DMS114 treated with DMSO at 0.1 percent for 48 hours (cell line): ENCODE measurements at regions not wholly inside any gene's neighbourhood (a gene's known extent, or its start where the extent isn't known, plus 50 kb on each side); places are given as distances from the start of the nearest gene placed in this dataset.

Source experiments
- DNase-seq: peaks from one replicate; lab custom pipeline; 2025; ENCODE audit not compliant: unreplicated experiment; lab: John Stamatoyannopoulos, UW

DNA sequence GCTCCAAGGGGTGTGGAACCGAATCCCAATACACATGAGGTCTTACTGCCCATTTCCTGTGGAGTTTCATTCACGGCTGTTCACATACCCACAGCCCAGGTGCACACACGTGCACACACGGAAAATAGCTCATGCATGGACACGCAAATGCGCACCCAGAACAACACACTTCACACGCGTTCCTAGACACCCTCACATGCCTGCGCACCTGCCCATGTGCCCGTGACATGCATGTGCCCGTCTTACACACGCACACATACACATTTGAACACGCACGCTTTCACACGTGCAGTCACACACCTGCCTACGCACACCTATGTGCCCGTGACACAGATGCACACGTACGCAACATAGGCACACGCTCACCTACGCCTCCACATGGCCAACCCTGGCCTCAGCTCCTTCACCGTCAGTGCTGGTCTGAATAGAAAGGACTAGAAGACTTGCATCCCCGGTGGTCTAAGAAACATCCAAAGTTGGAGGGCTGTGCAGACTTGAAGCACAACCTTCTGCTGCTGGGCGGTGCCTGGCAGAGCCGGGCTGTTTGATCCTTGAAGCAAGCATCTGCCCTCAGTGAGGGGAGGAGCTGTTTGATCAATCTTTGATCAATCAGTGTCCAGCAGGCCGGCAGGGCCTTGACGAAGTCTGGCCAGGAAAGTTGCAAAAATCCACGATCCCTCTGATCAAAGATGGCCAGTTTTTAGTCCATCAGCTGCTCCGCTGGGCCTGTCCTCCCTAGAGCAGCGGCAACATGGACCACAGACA, 164.7 kb downstream of the OLFM1 start:
- no peak for DNase-seq

GRCh38 chr9:135252980-135253304, 165.5 kb downstream of the OLFM1 start:
- DNase-seq = no peak

DNA sequence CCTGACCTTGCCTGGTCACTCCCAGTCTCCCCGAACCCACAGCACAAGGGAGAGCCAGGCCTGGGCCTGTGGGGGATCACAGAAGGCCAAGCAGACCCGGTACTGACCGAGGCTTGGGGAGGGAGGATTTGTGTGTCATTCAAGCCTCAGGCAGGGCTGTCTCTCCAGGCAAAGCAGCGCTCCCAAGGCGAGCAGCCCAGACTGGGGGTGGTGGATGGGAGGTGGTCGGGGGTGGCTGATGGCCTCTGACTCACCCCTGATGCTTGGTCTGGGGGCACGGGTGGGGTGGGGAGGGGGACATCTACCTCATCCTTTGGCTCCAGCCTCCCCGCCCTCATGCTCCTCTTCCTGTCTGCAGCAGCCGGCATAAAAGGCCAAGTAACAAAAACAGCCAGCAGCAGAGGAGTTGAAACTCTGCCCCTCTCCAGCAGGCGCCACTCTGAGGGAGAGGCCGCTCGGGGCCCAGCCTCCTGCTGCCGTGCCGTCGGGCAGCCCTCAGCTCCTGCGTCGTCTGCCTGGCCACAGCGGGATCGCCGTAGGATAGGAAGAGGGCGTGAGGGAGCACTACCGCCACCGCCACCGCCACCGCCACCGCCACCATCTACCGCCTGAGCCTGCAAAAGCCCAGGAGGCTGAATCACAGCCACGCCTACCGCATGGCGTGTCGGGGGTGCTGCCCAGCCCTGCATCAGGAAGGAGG, 166.0 kb downstream of the OLFM1 start:
- DNase-seq = no peak

GRCh38 chr9:135254176-135255032, 166.9 kb downstream of the OLFM1 start:
- no peak for DNase-seq

DNA sequence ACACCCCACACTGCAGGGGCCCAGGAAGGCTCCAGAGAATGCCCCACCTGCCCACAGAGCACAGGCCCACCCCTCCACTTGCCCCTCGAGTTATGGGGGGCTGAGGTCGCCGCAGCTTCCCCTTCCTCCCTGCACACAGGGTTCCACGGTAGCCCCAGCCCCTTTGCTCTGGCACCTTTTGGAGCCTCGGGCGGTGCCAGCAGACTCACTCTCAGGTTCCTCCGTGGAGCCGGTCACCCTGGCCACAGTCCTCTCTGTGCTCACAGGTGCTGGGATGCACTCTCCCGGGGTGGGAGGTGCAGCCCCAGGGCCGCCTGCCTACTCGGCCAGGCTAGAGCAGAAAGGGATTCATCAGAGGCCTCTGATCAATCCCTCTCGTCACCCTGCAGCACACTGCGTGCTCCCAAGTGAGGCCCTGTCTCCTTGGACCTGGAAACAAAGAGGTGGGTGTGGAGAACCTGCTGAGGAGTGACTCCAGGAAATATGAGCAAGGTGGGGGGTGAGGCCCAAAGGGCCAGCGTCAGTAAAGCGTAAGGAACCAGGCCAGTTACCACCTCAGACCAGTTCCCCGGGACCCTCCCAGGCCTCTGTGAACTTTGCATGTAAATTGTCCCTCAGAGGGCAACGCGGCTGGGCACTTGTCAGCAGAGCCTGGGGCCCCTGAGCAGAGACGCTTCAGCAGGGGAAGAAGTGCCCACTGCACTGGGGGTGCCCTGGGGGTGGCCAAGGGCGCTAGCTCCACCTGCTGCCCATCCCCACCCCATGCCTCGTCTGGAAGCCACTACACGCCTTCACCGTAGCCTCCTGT, 167.8 kb downstream of the OLFM1 start:
- no peak for DNase-seq

- DNase-seq = no peak
These were observed 168.5 kb downstream of the OLFM1 start for GRCh38 chr9:135255841-135256580.

- DNase-seq = no peak
These were observed 169.3 kb downstream of the OLFM1 start for GRCh38 chr9:135256581-135257354.

DNA sequence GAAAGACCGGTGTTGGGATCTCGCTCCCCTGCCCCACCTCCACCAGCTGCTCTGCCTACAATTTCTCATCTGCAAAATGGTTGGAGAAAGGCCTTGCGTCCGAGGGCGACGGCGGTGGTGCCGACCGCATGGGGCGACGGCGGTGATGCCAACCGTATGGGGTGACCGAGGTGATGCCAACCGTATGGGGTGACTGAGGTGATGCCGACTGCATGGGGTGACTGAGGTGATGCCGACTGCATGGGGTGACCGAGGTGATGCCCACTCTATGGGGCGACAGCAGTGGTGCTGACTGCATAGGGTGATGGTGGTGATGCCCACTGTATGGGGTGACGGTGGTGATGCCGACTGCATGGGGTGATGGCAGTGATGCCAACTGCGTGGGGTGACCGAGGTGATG, 171.0 kb downstream of the OLFM1 start:
- DNase-seq = no peak

- DNase-seq = no peak
These were observed 171.8 kb downstream of the OLFM1 start for GRCh38 chr9:135259273-135259672.

- no peak for DNase-seq
These were observed 173.0 kb downstream of the OLFM1 start for GRCh38 chr9:135260221-135261180.

DNA sequence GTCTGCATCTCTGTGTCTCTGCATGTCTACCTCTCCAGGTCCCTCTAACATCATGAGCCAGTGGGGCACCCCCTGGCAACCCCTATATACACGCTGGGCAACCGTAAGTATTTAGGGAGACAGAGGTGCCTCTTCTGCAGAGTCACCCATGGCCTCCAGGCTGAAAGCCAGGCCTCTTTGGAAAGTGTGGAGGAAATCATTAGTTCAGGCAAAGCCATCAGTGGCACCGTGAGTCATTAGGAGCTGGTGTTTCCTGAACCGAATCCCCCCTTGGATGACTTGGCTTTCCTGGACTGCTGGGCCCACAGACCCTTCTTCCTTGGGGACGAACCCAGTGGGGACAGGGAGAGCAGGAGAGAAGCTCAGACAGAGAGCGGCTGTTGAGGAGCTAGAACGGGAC, 174.8 kb downstream of the OLFM1 start:
- no peak for DNase-seq

DNA sequence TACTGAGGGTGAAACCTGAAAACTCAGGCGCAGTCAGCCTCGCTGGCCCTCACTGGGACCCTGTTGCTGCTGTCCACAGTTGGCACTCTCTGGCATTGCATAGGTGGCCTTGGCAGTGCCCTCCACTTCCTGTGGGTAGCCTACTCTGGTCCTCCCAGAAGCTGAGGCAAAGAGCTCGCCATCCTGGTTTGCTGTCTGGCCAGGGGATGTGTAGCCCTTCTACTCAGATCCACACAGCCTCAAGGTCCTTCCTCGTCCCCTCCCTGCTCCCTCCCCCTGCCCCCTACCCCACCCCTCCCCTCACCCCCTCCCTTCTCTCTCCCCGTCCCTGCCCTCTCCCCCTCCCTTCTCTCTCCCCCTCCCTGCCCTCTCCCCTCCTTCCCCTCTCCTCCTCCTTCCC, 176.0 kb downstream of the OLFM1 start:
- DNase-seq = no peak

DNA sequence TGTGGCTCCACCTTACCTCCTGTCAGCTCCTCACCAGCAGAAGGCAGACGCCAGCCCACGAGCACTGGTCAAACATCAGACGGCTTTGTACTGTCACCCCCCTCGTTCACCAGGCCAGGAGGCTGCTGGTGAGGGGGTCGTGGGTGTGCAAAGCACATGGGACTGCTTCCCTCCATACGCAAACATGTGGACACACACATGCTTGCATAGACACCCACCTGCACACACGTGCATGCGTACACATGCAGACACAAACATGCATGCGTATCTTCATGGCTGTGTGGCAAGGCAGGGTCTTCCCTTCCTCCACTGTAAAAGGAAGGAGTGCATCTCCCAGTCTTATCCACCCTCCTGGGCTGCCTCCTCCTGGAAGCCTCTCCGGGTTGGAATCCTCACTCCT, 178.5 kb downstream of the OLFM1 start:
- no peak for DNase-seq

DNA sequence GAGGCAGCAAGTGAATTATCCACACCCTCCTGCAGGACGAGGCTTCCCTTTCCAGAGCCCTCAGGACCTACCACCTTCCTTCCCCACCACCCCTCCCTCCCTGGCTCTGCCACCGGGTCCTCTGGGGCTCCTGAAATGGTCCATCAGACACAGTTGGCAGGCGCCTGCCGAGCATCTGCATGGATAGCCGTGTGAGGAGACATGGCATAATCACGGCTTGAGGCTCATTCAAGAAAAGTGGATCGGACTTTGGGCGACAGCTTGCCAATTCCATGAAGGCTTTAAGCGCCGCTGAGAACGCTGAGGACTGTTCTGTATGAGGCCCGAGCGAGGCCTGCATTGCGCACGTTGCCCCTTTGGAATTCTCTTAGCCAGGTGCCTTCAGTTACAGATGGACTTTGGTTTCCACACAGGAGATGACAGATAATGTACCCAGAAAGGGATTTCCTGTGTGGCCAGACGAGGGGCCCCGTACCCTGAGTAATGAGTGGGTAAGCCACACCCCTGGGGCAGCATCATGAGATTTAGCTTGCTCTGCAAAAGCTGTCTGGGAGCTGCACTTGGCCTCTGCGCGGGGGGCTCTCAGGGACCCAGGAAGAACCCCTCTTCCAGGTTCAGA, 179.8 kb downstream of the OLFM1 start:
- no peak for DNase-seq

DNA sequence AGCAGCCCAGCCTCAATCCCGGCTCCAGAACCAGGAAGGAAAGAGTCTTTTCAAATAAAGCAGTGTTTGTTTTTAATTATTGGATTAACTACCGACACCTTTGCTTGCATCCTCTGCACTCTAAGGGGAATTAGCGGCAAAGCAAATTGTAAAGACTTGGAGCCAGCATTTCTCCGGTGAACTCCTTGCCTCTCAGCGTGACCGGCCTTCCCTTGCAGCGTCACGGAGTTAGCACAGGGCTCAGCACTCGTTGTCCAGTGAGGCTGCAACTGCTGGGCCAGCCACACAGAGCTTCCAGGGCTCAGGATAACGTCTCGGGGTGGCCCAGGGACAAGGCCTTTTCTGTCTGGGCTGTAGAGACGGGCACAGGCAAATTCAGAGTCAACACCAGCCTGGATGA, 180.6 kb downstream of the OLFM1 start:
- DNase-seq = no peak

- no peak for DNase-seq
These were observed 181.5 kb downstream of the OLFM1 start for GRCh38 chr9:135268981-135269380.

- no peak for DNase-seq
These were observed 182.7 kb downstream of the OLFM1 start for GRCh38 chr9:135269912-135270830.
